ENCODE measurements at regions not wholly inside any gene's neighbourhood (a gene's known extent, or its start where the extent isn't known, plus 50 kb on each side); places are given as distances from the start of the nearest gene placed in this dataset.

- H3K4me3 ChIP-seq: no peak overlapping the region
- H3K4me1 ChIP-seq (ENCODE audit: control insufficient read depth in 5 of 5, insufficient read depth in 5 of 5, low read length in 5 of 5): peaks cover 0 to 2% (median 0%) of the 10 kb centered on the region in 5 donors
- ATAC-seq (ENCODE audit: insufficient read depth, low FRiP score) (no peak), DNase-seq (no peak)
- no peaks in the 10 kb centered on the region for H3K9me3 ChIP-seq (ENCODE audit: control insufficient read depth in 4 of 4, insufficient read depth in 3 of 4, low read length in 3 of 4)
- WGBS, 2 donors: 60 to 91% methylated on average over 1 of the region's 1 CpG
- TF ChIP-seq CTCF (IDR thresholded peaks at IDR 0.05; ENCODE audit: control extremely low read depth, extremely low read depth): no peak
- H3K9ac ChIP-seq (ENCODE audit: insufficient read depth in 1 of 2, low read length in 2 of 2): no peak overlapping the region
- no peaks in the 10 kb centered on the region for H3K27me3 ChIP-seq (ENCODE audit: control insufficient read depth in 3 of 3, insufficient read depth in 3 of 3, low read length in 2 of 3)
- H3K27ac ChIP-seq (ENCODE audit: low read depth in 1 of 2, low read length in 1 of 2): no peak overlapping the region
- no peaks in the 10 kb centered on the region for H3K36me3 ChIP-seq (ENCODE audit: control insufficient read depth in 4 of 4, insufficient read depth in 4 of 4, low read length in 4 of 4)
Observed at GRCh38 chr15:38672273-38672672, 107.7 kb upstream of the RASGRP1 start.

- ATAC-seq (ENCODE audit: insufficient read depth, low FRiP score) (no peak), DNase-seq (no peak)
- WGBS, 2 donors: 74% methylated on average over 14 of the region's 14 CpGs
- Histone ChIP-seq H3K36me3 (ENCODE audit: control insufficient read depth in 4 of 4, insufficient read depth in 4 of 4, low read length in 4 of 4) (no peaks in the 10 kb centered on the region), H3K27me3 (ENCODE audit: control insufficient read depth in 3 of 3, insufficient read depth in 3 of 3, low read length in 2 of 3) (no peaks in the 10 kb centered on the region), H3K9me3 (ENCODE audit: control insufficient read depth in 4 of 4, insufficient read depth in 3 of 4, low read length in 3 of 4) (no peaks in the 10 kb centered on the region), H3K4me1 (ENCODE audit: control insufficient read depth in 5 of 5, insufficient read depth in 5 of 5, low read length in 5 of 5) (peaks cover 0 to 2% (median 0%) of the 10 kb centered on the region in 5 donors), H3K9ac (ENCODE audit: insufficient read depth in 1 of 2, low read length in 2 of 2) (no peak overlapping the region), H3K27ac (ENCODE audit: low read depth in 1 of 2, low read length in 1 of 2) (no peak overlapping the region), H3K4me3 (no peak overlapping the region)
- TF ChIP-seq CTCF (IDR thresholded peaks at IDR 0.05; ENCODE audit: control extremely low read depth, extremely low read depth): no peak
Observed at GRCh38 chr15:38672814-38673670, 108.4 kb upstream of the RASGRP1 start.

GRCh38 chr15:38674448-38674847, 109.8 kb upstream of the RASGRP1 start:
- no peaks in the 10 kb centered on the region for H3K9me3 ChIP-seq (ENCODE audit: control insufficient read depth in 4 of 4, insufficient read depth in 3 of 4, low read length in 3 of 4)
- H3K9ac ChIP-seq (ENCODE audit: insufficient read depth in 1 of 2, low read length in 2 of 2): no peak overlapping the region
- ATAC-seq (ENCODE audit: insufficient read depth, low FRiP score): no peak
- H3K4me3 ChIP-seq: no peak overlapping the region
- no peak overlapping the region for H3K27ac ChIP-seq (ENCODE audit: low read depth in 1 of 2, low read length in 1 of 2)
- DNase-seq: no peak
- TF ChIP-seq CTCF (IDR thresholded peaks at IDR 0.05; ENCODE audit: control extremely low read depth, extremely low read depth): no peak
- 84 to 86% methylated on average over 4 of the region's 4 CpGs for WGBS, 2 donors
- H3K4me1 ChIP-seq (ENCODE audit: control insufficient read depth in 5 of 5, insufficient read depth in 5 of 5, low read length in 5 of 5): peaks cover 0 to 2% (median 0%) of the 10 kb centered on the region in 5 donors
- no peaks in the 10 kb centered on the region for H3K36me3 ChIP-seq (ENCODE audit: control insufficient read depth in 4 of 4, insufficient read depth in 4 of 4, low read length in 4 of 4)
- H3K27me3 ChIP-seq (ENCODE audit: control insufficient read depth in 3 of 3, insufficient read depth in 3 of 3, low read length in 2 of 3): no peaks in the 10 kb centered on the region
